HG02973 (cell line): ENCODE measurements at regions not wholly inside any gene's neighbourhood (a gene's known extent, or its start where the extent isn't known, plus 50 kb on each side); places are given as distances from the start of the nearest gene placed in this dataset.

Experiments used
- ATAC-seq: cut with Tn5 transposase; IDR thresholded peaks from one replicate; pipeline ENCODE4 v1.9.1; 2021; ENCODE audit warnings: moderate library complexity; ENCODE audit not compliant: unreplicated experiment

DNA sequence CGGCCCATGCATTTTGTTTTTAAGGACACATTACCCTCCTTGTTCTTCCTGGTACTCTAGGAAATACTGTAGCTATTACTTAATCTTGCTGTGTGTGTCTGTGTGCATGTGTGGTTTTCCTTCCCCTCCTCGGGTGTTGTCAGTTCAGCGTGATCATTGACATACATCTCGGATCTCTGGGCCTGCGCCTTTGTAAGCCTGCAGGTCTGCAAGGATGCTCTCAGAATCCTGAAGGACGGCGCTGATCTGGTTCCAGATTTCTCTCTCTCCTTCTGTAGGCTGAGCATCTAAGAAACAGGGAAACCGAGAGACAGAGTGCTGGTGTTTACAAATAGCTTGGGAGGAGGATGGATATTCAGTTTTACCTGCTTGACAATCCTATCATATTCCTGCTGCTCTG is 100.2 kb downstream of the CYRIA start:
- no peak for ATAC-seq

DNA sequence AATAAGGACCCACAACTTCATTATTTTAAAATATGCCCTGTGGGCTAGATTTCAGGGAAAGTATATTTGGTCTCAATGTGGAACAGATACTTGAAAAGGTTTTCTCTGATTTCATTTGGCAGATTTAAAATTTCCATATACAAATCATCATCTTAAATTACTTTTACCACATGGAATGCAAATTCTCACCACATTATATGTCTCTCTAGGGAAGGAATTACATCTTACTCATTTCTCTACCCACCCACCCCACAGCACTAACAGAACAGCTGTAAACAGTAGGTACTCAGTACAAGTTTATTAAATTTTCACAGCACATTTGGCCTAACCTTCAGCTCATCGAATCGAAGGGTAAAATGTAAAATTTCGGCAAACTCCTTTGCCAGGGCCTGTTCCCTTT is 104.0 kb downstream of the CYRIA start:
- ATAC-seq: no peak

DNA sequence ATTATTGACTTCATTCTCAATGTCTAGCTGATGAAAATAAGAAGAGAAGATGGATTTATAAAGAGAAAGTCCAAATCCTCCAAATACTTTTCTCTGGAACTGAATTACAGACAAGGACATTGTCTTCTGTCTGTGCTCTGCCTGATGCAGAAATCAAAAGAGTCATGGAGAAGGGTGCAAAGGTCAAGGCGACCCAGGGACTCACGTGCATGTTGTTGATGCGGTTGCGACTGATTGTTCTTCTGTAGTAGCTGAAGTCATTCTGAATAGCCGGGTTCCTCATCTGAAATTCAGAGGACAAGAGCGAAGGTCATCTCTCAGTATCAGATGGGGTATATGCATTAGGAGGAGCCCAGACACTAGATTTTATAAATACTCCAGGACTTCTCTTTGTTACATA is 104.4 kb downstream of the CYRIA start:
- no peak for ATAC-seq

DNA sequence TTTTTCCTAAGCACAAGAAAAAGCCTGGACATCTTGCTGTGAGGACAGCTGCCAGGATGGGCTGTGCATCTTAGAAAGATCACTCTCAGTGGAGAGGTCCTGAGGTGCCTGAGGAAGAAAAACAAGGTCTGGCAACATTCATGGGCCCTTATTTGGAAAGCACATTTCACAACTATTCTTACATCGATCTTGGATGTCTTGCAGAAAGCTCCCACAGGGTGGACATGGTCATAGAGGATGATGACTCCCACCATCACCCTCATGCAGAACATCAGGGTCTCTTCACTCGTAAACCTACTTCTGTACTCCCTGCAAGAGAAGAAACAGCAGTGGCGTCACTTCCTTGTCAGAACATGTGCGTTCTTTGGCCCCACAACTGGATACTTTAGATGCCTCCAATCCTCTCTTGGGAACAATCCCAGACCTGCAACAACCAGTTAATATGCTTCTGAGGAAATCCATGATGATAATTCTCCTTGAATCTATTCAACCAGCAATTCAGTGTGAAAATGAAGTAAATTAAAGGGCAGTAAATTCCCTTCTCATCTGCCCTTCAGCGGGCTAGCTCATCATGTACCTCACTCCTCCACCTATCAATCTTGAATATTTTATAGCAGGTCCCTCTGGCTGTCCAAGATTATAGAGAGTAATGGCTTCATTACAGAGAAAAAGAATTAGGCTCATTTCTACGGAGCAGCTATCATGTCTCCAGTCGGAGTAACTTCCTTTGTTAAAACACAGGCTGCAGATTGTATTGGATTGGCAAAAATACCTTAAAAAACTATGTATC is 106.2 kb downstream of the CYRIA start:
- ATAC-seq: no peak

DNA sequence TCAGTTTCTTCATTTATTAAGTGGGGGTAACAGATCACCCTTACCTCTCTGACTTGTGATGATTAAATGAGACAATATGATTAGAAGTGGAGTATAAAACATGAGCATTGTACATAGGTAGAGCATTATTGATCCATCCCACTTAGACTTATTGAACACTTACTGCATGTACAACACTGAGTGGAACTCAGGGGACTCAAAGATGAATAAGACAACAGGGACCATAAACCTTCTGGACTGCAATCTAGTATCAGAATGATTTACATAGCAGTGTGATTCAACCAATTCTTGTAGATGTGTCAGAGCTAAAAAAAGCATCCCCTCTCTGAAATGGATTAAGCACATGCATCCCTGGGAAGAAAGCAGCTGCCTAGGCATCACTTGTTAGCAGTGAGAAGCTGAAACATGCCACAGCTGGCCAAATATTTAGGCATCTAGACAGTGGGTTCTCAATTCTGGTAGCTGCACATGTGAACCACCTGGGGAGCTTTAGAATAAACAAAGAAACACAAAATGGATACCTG is 111.5 kb downstream of the CYRIA start:
- ATAC-seq: no peak

DNA sequence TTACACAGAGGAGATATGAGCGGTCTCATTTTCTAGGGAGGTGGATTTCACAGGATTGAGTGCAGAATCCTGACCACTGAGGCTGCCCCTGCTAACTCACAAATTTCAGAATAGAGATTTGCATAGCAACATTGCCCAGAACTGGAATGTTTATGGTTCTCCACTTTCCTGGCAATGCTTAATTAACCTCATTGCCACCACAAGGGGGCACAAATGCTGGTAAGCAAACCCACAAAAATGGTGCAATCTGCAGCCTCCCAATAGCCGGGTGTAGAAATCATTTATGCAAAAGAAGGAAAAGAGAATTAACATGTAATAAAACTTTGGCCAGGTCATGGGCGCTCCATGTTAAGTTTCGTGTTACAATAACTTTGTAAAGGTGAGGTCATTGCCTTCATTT is 112.4 kb downstream of the CYRIA start:
- no peak for ATAC-seq

DNA sequence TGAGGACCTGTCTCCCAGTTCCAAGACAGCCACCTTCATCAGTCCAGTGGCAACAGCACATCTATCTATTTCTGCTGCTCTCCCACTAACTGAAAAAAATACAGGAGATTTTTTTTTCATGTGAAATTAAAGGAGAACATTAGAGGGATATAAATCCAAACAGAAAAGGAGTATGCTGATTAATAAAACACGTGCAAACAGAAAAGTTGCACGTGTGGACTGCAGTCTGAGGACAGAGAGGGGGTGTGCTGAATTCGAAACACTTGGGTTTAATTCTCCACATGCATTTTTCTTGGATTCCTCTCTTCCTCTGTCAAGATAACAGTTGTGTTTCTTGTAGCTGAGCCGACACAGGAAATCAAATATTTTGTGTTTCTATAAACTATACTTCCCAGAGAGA is 113.4 kb downstream of the CYRIA start:
- ATAC-seq: no peak

DNA sequence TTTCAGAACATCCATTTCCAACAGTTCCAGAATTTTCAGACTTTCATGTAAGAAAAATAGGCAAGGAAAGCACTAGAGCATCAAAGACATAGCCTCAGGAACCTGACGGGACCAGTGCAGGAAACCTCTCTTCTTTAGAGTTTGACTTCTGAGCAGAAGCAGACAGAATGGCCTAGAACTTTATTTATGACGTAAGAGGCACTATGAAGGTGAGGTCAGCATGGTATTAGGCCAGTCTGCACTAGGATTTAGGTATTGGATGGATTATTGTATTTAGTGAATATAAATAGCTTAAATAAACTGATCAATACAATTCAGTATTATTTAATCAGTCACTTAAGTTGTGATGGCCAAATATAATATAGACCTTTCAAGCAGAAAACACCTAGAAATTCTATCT is 117.6 kb downstream of the CYRIA start:
- ATAC-seq: no peak

DNA sequence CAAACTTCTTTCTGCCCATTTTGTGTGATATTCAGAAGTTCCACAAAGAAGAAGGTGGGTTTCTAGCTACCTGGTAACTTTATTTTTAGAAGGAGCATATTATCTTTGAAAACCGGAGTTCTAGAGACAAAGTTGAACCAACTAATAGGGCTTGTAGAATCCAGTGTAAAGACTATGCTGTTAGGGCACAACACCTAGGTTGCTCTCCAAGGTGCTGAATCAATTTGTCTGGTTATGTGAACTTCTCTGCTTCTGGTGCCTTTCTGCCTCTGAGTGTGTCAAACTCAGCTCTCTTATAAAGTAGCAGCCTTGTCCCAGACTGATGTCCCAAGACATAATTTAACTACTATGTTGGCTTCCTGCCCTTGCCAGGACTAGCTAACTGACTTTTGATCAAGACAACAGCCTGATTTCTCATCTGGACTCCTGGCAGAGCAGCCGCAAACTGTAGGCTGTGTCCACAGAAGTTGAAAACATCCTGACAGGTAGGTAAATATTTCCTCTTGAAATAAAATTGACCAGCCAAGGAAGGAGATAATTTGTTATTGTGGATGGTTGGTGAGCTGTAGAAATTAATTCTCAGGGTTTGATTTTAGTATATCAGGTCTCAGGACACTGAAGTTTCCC is 119.4 kb downstream of the CYRIA start:
- no peak for ATAC-seq

DNA sequence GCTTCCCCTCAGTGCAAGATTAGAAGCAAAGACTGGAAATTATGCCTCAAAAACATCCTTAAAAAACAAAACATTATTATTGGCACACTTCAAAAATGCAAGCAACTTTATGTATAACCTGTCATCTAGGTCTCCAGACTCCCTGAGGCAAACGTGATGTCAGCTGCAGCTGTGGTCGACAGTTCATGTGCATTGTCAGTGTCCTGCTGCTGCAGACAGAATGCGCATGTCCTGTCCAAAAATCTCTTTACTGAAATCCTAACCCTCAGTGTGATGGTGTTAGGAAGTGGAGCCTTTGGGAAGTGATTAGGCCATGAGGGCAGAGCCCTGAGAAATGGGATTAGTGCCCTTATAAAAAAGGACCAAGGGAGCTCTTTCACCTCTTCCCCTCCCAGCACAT is 126.9 kb downstream of the CYRIA start:
- no peak for ATAC-seq

DNA sequence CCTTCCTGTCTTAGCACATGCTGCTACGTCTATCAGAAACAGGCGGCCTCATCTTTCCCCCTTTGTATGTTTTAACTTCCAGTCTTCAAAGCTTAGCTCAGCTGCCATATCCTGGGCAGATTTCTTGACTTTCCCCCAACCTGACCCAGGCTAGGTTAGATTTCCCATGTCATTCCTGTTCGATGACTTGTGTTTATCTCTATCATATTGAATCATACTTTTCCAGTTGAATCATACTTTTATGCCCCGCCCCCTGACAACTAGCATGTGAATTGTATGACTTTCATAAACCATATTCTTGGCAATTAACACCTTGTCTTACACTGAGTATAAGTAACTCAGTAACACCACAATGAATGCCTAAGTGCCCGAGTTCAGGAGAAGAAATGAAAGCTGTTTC is 128.3 kb downstream of the CYRIA start:
- no peak for ATAC-seq

DNA sequence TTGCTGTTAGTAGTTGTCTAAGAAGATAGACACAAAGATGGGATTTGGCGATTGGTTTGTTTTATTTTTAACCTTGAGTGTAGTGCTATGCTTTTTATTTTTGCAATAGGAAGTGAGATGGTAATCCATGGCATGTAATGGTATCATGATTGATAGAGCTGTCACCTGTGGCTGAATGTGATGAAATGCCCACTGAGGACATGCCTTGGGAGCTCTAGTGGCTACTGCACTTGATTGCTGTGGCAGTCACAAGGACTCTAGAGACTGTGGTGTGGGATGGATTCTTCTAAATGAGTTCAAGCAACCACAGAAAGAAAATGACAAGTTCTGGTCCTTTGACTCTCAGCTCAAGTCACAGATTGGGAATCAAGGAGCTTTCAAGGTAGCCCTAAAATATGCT is 139.4 kb downstream of the CYRIA start:
- no peak for ATAC-seq

DNA sequence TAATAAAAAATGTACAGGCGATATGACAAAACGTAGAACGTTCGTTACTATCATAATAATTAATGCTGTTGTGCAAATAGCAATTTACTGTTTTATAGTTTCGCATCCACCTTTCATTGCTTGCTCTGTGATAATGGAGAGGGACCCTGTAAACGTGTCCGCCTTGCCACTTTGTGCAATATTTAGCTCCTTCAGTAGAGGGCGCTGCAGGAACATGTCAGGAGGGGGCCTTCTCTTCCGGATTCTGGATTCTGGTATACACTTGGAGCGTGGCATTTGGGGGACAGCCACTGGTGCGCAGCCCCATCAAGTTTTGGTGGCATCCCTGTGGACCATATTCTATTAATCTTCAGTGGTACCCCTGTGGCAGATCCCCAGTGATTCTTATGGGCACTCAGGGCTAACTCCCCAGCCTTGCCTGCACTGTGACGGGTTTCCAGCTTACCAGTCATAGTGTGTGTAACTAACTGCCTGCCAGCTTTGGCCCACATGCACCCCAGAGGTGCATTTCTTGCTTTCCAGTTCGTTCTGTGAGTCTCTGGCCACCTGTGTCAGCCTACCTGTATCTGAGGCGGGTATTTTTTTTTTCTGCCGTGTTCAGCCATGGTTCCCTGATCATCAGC is 140.3 kb downstream of the CYRIA start:
- no peak for ATAC-seq

DNA sequence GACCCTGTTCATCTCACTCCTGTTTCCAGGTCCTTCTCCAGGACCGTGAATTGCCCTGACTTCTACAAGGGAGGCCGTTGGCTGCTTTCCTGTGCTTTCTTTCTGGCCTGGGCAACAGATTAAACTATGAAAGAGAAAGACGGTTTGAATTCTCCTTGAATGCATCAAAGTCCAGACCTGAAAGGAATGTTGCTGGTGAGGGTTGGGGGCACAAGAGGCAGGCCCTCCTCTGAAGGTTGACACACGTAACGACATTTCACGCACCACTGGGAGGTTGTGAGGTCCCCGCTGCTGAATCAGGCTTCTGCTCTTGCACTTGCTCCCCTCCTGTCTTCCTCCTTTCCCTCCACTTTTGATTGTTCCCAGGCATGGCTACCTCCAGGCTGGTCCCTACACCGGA is 141.9 kb downstream of the CYRIA start:
- ATAC-seq: no peak

DNA sequence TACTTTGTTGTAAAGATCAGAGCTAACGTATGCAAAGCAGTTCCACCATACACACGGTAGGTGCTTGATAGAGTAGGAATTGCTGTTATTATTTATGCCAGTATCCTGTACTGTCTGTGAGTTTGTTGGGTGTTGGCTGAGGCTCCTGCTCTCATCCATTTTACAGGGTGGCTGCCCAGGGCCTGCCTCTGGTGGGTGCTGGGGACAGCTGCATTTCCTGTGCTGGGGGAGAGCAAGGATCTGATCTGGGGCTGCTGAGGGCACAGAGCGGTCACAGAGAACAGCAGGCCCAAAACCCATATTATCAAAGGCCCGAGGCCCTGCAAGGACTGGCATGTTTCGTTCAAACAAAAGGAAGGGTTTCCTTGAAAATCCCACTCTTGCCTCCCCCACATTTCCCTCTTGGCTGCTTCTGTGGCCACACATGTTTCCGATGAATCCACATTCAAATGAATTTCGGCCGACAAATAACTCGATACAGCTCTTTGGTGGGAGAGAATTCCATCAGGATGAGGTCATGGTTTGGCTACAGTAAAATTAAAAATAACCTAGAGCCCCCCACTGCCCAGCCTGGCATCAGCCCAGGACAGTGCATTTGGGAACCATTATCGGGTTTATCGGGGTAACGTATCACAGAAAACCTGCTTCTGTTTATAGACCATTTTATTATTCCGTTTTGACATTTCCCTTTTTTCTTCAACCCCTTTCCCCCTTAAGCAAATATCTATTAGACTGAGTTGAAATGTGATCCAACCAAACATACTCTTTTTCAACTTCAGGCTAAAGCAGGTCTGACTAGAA is 143.4 kb downstream of the CYRIA start:
- no peak for ATAC-seq

DNA sequence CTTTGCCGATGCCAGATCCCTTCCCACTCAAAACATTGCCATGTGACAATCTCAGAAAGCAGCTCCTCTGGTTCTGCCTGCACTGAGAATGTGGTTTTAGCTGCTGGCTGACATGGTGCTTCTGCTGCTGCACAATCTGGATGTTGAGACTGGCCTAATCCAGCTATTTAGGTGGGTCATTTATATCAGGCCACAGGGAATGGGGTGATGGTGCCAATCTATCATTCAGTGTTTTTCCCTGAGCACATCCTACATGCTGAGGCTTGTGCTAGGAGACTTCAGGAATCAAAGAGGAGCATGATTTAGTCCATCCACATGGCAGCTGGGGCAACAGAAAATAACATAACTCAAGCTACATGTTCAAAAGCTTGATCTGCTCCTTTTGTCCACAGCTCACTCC is 144.7 kb downstream of the CYRIA start:
- ATAC-seq: no peak

DNA sequence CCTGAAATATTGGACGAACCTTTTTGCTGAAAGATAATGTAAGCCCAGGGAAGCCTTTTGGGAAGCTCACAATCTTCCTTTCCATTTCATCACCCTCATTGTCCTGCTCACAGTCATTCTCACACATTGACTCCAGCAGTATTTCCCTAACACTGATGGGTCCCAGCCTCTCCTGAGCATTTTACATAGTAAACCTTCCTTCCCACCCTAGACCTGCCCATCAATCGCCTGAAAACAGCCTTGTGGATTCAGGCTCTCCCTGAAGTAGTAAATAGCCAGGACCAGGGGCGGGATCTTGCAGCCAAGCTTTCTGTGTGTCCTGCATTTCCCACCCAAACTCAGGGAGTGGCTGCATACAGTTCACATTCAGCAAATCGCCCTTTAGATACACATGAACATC is 149.9 kb downstream of the CYRIA start:
- no peak for ATAC-seq

DNA sequence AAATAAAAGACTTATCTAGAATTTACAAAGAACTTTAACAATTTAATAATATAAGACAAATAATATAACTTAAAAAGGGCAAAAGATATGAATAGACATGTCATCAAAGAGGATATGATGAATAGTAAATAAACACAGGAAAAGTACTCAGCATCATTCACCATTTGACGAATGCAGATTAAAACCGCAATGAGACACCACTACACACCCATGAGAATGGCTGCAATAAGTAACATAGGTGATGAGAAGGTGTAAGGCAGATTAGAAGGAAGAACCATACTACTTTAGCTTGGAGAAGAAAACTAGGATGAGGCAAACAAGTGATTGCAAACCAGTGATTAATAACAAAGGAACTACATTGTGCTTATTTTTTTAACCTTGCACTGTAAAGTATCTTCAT is 152.0 kb downstream of the CYRIA start:
- no peak for ATAC-seq

DNA sequence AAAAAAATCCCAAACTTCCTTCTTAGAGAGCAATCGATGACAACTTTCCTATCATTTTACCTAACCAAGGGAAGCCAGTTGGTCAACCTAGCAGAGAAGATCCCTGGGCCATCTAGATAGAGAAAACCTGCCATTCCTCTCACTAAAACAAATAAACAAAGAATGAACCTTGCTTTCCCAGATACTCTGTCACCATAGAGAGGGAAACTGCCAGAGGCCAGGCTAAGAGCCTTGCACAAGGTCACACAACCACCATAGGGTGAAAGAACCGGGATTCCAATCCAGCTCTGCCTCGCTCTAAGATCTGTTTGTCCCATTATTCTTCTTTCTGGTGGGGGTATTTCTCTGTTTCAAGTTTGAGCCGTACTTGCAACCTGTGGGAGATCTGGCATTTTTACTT is 154.6 kb downstream of the CYRIA start:
- ATAC-seq: no peak

DNA sequence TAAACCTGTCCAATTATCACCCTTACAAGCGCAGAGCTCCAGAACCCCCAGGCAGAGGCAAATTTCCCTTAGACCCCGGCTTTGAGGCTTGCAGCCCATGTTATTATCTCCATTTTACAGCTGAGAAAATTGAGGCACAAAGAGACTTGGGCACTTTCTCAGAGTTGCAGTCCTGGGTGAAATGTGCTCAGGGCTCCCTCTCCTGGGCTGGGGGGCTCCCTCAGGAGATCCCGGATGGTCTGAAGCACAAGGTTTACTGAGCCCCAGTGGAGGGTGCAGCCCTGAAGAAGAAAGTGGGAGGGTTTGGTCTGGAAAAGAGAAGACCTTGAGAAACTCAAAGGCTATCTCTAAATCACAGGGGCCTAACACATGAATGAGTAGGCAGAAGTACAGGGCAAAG is 156.6 kb downstream of the CYRIA start:
- no peak for ATAC-seq

DNA sequence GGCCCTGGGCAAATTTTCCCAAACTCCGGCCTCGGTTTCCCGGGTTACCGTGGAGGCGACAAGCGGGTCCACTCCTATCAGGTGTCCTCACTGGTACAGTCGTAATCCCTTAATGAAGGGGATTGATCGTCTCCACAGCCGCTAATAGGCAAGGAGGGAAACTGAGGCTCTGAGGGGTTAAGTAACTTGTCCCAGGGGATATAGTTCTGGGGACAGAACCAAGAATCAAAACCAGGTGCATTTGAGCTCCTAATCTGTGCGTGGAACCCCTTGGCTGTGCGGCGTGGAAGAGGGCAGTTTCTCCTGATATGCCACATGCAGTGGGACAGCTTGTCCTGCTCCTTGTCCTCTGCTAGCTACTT is 157.2 kb downstream of the CYRIA start:
- ATAC-seq: no peak
